ENCODE measurements at regions not wholly inside any gene's neighbourhood (a gene's known extent, or its start where the extent isn't known, plus 50 kb on each side); places are given as distances from the start of the nearest gene placed in this dataset.
"Not testable (repeated sequence)": the region's sequence is repeated elsewhere in the genome, so short reads cannot be mapped to it uniquely, and the experiment has no call there.

- H3K4me1 ChIP-seq (ENCODE audit: control insufficient read depth, insufficient read depth, low read length): peaks cover 6% of the 10 kb centered on the region
- no peak overlapping the region for H3K9ac ChIP-seq (ENCODE audit: low read depth, low read length)
- no peaks in the 10 kb centered on the region for H3K9me3 ChIP-seq (ENCODE audit: control insufficient read depth, insufficient read depth, low read length)
- H3K36me3 ChIP-seq (ENCODE audit: control insufficient read depth, insufficient read depth, low read length): no peaks in the 10 kb centered on the region
- H3K27ac ChIP-seq (ENCODE audit: low read depth, low read length): no peak overlapping the region
- H3K27me3 ChIP-seq (ENCODE audit: control insufficient read depth, insufficient read depth, low read length): no peaks in the 10 kb centered on the region
- H3K4me3 ChIP-seq (ENCODE audit: low read depth, low read length): no peak overlapping the region
These were observed 91.9 kb downstream of the FCRL5 start for GRCh38 chr1:157460381-157460780.

- Histone ChIP-seq H3K27ac (ENCODE audit: low read depth, low read length) (no peak overlapping the region), H3K4me1 (ENCODE audit: control insufficient read depth, insufficient read depth, low read length) (peaks cover 10% of the 10 kb centered on the region), H3K36me3 (ENCODE audit: control insufficient read depth, insufficient read depth, low read length) (no peaks in the 10 kb centered on the region), H3K27me3 (ENCODE audit: control insufficient read depth, insufficient read depth, low read length) (no peaks in the 10 kb centered on the region), H3K4me3 (ENCODE audit: low read depth, low read length) (no peak overlapping the region), H3K9ac (ENCODE audit: low read depth, low read length) (no peak overlapping the region), H3K9me3 (ENCODE audit: control insufficient read depth, insufficient read depth, low read length) (no peaks in the 10 kb centered on the region)
These were observed 95.0 kb downstream of the FCRL5 start for GRCh38 chr1:157457279-157457678.

GRCh38 chr1:157455318-157455717 lies 97.0 kb downstream of the FCRL5 start:
- Histone ChIP-seq H3K36me3 (ENCODE audit: control insufficient read depth, insufficient read depth, low read length) (no peaks in the 10 kb centered on the region), H3K9ac (ENCODE audit: low read depth, low read length) (no peak overlapping the region), H3K4me1 (ENCODE audit: control insufficient read depth, insufficient read depth, low read length) (peaks cover 10% of the 10 kb centered on the region), H3K27me3 (ENCODE audit: control insufficient read depth, insufficient read depth, low read length) (no peaks in the 10 kb centered on the region), H3K27ac (ENCODE audit: low read depth, low read length) (no peak overlapping the region), H3K4me3 (ENCODE audit: low read depth, low read length) (no peak overlapping the region), H3K9me3 (ENCODE audit: control insufficient read depth, insufficient read depth, low read length) (no peaks in the 10 kb centered on the region)

GRCh38 chr1:157450106-157450505 lies 102.2 kb downstream of the FCRL5 start:
- peaks cover 2% of the 10 kb centered on the region; the same call in 1 of the 2 replicates for H3K4me1 ChIP-seq (ENCODE audit: control insufficient read depth, insufficient read depth, low read length)
- no peak overlapping the region for H3K27ac ChIP-seq (ENCODE audit: low read depth, low read length)
- H3K27me3 ChIP-seq (ENCODE audit: control insufficient read depth, insufficient read depth, low read length): no peaks in the 10 kb centered on the region
- no peak overlapping the region for H3K4me3 ChIP-seq (ENCODE audit: low read depth, low read length)
- no peaks in the 10 kb centered on the region for H3K36me3 ChIP-seq (ENCODE audit: control insufficient read depth, insufficient read depth, low read length)
- no peaks in the 10 kb centered on the region for H3K9me3 ChIP-seq (ENCODE audit: control insufficient read depth, insufficient read depth, low read length)
- H3K9ac ChIP-seq (ENCODE audit: low read depth, low read length): no peak overlapping the region

- Histone ChIP-seq H3K9me3 (ENCODE audit: control insufficient read depth, insufficient read depth, low read length) (no peaks in the 10 kb centered on the region), H3K4me3 (ENCODE audit: low read depth, low read length) (no peak overlapping the region), H3K9ac (ENCODE audit: low read depth, low read length) (no peak overlapping the region), H3K27me3 (ENCODE audit: control insufficient read depth, insufficient read depth, low read length) (no peaks in the 10 kb centered on the region), H3K27ac (ENCODE audit: low read depth, low read length) (no peak overlapping the region), H3K4me1 (ENCODE audit: control insufficient read depth, insufficient read depth, low read length) (no peaks in the 10 kb centered on the region), H3K36me3 (ENCODE audit: control insufficient read depth, insufficient read depth, low read length) (no peaks in the 10 kb centered on the region)
These were observed 103.7 kb downstream of the FCRL5 start for GRCh38 chr1:157448636-157449035.

- not testable (repeated sequence) for H3K4me1 ChIP-seq (ENCODE audit: control insufficient read depth, insufficient read depth, low read length); H3K27ac ChIP-seq (ENCODE audit: low read depth, low read length); H3K9ac ChIP-seq (ENCODE audit: low read depth, low read length); H3K4me3 ChIP-seq (ENCODE audit: low read depth, low read length); H3K9me3 ChIP-seq (ENCODE audit: control insufficient read depth, insufficient read depth, low read length); H3K36me3 ChIP-seq (ENCODE audit: control insufficient read depth, insufficient read depth, low read length); H3K27me3 ChIP-seq (ENCODE audit: control insufficient read depth, insufficient read depth, low read length)
These were observed 106.0 kb downstream of the FCRL5 start for GRCh38 chr1:157446356-157446755.

GRCh38 chr1:157445616-157446140 lies 106.6 kb downstream of the FCRL5 start:
- H3K4me3 ChIP-seq (ENCODE audit: low read depth, low read length); H3K9ac ChIP-seq (ENCODE audit: low read depth, low read length); H3K27ac ChIP-seq (ENCODE audit: low read depth, low read length); H3K36me3 ChIP-seq (ENCODE audit: control insufficient read depth, insufficient read depth, low read length); H3K9me3 ChIP-seq (ENCODE audit: control insufficient read depth, insufficient read depth, low read length); H3K4me1 ChIP-seq (ENCODE audit: control insufficient read depth, insufficient read depth, low read length); H3K27me3 ChIP-seq (ENCODE audit: control insufficient read depth, insufficient read depth, low read length): not testable (repeated sequence)

- Histone ChIP-seq H3K9me3 (ENCODE audit: control insufficient read depth, insufficient read depth, low read length) (0 out of 2 replicates have a peak, but pooled peaks cover 4% of the 10 kb centered on the region), H3K4me1 (ENCODE audit: control insufficient read depth, insufficient read depth, low read length) (peaks cover 16% of the 10 kb centered on the region), H3K9ac (ENCODE audit: low read depth, low read length) (no peak overlapping the region), H3K27ac (ENCODE audit: low read depth, low read length) (no peak overlapping the region), H3K4me3 (ENCODE audit: low read depth, low read length) (no peak overlapping the region), H3K36me3 (ENCODE audit: control insufficient read depth, insufficient read depth, low read length) (no peaks in the 10 kb centered on the region), H3K27me3 (ENCODE audit: control insufficient read depth, insufficient read depth, low read length) (no peaks in the 10 kb centered on the region)
These were observed 110.2 kb downstream of the FCRL5 start for GRCh38 chr1:157442065-157442464.

GRCh38 chr1:157439302-157439954 lies 112.9 kb downstream of the FCRL5 start:
- Histone ChIP-seq H3K9ac (ENCODE audit: low read depth, low read length) (no peak overlapping the region), H3K4me1 (ENCODE audit: control insufficient read depth, insufficient read depth, low read length) (peaks cover 16% of the 10 kb centered on the region), H3K4me3 (ENCODE audit: low read depth, low read length) (no peak overlapping the region)

GRCh38 chr1:157438613-157439012 lies 113.7 kb downstream of the FCRL5 start:
- no peak overlapping the region for H3K9ac ChIP-seq (ENCODE audit: low read depth, low read length)
- 0 out of 2 replicates have a peak, but pooled peaks cover 4% of the 10 kb centered on the region for H3K9me3 ChIP-seq (ENCODE audit: control insufficient read depth, insufficient read depth, low read length)
- H3K4me3 ChIP-seq (ENCODE audit: low read depth, low read length): no peak overlapping the region
- H3K36me3 ChIP-seq (ENCODE audit: control insufficient read depth, insufficient read depth, low read length): no peaks in the 10 kb centered on the region
- H3K27me3 ChIP-seq (ENCODE audit: control insufficient read depth, insufficient read depth, low read length): no peaks in the 10 kb centered on the region
- H3K4me1 ChIP-seq (ENCODE audit: control insufficient read depth, insufficient read depth, low read length): peaks cover 16% of the 10 kb centered on the region
- no peak overlapping the region for H3K27ac ChIP-seq (ENCODE audit: low read depth, low read length)

More at GRCh38 chr1:157439302-157439954, 112.9 kb downstream of the FCRL5 start:
- Histone ChIP-seq H3K9me3 (ENCODE audit: control insufficient read depth, insufficient read depth, low read length) (0 out of 2 replicates have a peak, but pooled peaks cover 4% of the 10 kb centered on the region), H3K36me3 (ENCODE audit: control insufficient read depth, insufficient read depth, low read length) (no peaks in the 10 kb centered on the region), H3K27me3 (ENCODE audit: control insufficient read depth, insufficient read depth, low read length) (no peaks in the 10 kb centered on the region), H3K27ac (ENCODE audit: low read depth, low read length) (no peak overlapping the region)

GRCh38 chr1:157438146-157438545 lies 114.2 kb downstream of the FCRL5 start:
- no peaks in the 10 kb centered on the region for H3K27me3 ChIP-seq (ENCODE audit: control insufficient read depth, insufficient read depth, low read length)
- peaks cover 16% of the 10 kb centered on the region for H3K4me1 ChIP-seq (ENCODE audit: control insufficient read depth, insufficient read depth, low read length)
- H3K9me3 ChIP-seq (ENCODE audit: control insufficient read depth, insufficient read depth, low read length): 0 out of 2 replicates have a peak, but pooled peaks cover 4% of the 10 kb centered on the region
- H3K27ac ChIP-seq (ENCODE audit: low read depth, low read length): no peak overlapping the region
- H3K9ac ChIP-seq (ENCODE audit: low read depth, low read length): no peak overlapping the region
- H3K36me3 ChIP-seq (ENCODE audit: control insufficient read depth, insufficient read depth, low read length): no peaks in the 10 kb centered on the region
- no peak overlapping the region for H3K4me3 ChIP-seq (ENCODE audit: low read depth, low read length)
